GM19023 (cell line): ENCODE measurements at regions not wholly inside any gene's neighbourhood (a gene's known extent, or its start where the extent isn't known, plus 50 kb on each side); places are given as distances from the start of the nearest gene placed in this dataset.

Experiments used
- ATAC-seq: cut with Tn5 transposase; IDR thresholded peaks from one replicate; pipeline ENCODE4 v1.9.1; 2021; ENCODE audit warnings: mild to moderate bottlenecking, moderate library complexity; ENCODE audit not compliant: unreplicated experiment

DNA sequence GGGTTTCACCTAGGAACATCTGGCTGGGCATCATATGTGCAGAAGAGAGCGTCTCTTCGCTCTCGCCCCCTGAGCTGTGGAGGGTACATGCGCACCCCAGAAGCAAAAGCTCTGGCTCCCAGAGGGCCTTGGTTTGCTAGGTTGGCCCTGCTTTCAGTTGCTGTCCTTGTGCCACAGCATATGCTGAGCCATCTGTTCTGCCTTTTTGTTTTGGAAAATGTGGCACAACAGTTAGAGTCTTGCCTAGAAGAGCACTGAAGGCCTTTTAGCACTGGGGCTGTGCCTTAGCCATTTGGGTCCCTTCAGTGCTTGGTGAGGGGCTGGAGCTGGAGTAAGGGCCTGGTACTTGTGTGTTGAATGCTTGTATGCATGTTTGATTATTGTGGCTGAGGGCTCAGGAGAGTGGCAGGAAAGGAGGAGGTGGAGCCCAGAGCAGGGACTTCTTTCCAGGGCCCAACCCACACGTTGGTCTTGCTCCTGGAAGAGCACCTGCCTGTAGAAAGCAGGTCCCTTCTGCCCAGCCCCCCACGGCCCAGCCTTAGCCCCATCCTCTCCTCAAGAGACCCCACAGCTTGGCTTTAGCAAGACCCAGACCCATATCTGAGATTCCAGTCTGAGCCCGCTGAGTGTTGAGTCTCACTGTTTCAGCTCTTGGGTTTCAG lies 113.7 kb downstream of the SLC25A47 start:
- ATAC-seq: no peak

DNA sequence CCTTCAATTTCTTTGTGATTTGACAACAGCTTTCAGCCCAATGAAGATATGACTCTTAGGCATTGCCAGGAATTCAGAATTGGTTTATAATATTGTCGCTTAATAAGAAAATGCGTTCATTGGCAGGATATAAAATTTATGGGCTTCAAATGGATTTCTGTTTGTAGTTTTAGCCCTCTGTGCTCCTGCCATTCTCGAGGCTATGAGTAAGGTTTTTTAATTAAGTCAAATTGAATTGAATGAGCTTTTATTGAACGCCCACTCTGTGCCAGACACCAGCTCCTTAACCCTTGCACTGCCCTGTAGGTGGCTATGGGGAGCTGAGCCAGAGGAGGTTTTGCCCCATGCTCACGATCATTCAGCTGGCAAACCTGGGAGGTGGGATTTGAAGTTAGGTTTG lies 115.1 kb downstream of the SLC25A47 start:
- no peak for ATAC-seq

DNA sequence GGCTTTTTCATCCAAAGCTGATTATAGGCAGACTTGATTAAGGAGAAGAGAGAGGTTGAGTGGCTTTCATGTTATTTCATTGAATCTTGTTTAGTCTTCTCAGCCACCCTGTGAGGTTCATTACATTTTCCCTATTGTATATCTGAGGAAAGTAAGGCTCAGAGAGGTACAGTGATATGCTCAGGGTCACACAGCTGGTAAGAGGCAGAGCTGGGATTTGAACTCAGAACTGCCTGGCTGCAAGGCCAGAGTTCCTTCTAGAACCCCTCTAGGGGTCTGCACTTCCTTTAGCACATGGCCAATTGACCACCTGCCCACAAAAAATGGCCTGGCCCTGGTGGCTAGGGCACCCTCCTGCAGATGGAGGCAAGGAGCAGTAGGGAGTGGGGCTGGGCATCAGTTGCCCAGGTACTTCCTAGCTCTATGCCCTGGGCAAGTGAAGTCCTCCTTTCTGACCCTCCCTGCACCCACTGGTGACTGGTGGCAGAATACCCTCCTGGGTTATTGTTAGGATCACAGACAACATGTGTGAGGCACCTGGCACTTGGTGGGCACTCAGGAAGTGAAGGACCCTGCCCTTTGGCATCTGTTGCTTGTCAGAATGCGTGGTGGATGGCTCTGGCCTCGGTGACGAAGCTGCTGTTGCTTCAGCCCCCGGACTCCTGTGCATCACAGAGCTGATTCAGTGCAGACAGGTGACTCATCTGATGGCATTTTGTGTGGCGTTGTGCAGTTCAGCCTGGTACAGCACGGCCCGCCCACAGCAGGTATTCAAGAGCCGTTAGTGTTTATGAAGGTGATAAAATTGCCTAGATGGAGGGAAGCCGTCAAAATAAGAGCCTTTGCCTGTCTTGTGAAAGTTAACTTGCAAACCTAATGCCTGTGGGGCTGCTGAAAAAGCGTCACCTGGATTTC lies 115.8 kb downstream of the SLC25A47 start:
- ATAC-seq: no peak

DNA sequence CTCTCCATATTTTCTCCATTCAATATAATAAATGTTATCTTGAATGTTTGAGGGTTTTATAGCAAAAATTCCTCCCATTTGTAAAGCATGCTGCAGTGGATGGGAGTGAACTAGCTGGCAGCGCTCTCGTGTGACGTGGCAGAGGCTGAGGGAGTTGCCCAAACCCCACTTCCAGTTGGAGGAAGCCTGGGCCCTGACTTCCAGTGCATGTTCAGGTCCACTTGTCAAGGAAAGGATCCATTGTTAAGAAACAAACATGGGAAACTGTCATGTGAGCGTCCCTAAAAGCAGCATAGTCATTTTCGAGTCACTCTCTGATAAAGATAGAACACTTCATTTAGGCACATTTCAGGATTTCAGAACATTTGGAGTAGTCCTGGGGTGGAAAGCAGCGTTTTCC lies 116.6 kb downstream of the SLC25A47 start:
- ATAC-seq: no peak

DNA sequence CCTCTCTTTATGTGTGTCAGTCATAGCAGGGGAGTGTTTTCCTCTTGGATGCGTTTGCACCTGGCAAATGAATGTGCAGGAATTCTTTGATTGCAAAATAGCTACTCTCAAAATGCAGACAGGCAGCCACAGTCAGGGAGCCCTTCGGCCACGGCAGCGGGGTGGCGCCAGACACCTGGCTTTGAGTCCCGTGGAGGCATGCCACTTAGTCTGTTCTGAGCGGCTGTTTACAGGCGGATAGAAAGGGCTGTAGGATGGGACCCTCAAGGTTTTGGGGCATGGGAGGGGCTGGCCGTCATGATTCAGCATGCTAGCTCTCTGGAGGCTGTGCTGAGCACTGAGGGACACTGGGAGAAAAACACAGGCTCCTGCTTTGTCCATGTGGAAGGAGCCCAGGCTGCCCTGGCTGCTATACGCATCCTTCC lies 117.1 kb downstream of the SLC25A47 start:
- ATAC-seq: no peak

DNA sequence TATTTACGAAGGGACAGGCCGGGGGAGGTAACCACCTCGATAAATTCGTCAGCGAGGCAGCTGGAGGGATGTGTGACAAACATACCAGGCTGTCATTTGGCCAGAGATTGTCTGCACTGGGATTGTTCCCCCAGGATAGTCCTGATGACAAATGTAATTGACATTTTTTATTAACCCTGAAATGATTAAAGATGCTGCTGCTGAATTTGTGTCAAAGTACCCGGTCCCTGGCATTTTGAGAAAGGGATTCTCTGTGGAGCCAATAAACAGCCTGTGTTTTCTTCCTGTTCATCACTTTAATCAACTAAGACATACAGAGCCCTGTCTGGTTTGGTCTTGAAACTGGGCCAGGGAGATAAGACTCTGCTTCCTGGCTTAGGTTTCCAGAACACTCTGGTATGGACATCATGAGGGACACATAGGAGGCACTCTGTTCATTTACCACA lies 117.6 kb downstream of the SLC25A47 start:
- ATAC-seq: no peak

GRCh38 chr14:100441271-100441947 lies 118.3 kb downstream of the SLC25A47 start:
- no peak for ATAC-seq

GRCh38 chr14:100442036-100442435 lies 118.9 kb downstream of the SLC25A47 start:
- ATAC-seq: no peak

- ATAC-seq: no peak
Observed at GRCh38 chr14:100442498-100443490, 119.7 kb downstream of the SLC25A47 start.

DNA sequence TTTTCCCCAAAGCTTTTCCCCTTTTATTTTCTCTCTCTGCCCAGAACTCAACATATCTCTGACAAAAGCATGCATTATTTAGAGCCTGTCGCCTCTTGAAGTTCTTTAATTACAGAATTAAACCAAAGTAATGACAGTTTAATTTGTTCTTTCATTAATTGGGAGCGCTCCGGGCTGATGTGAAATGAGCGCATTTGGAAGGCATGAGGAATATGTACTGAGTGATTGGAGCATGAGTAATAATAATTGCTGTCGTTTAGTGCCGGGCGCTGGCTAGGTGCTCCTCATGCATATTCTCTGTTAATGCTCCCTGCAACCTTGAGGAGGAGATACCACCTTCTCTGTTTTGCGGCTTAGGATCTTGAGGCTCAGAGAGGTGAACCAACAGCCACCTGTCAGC lies 120.5 kb downstream of the SLC25A47 start:
- ATAC-seq: no peak

- ATAC-seq: no peak
Observed at GRCh38 chr14:100445436-100446088, 122.4 kb downstream of the SLC25A47 start.

GRCh38 chr14:100446572-100446971 lies 123.4 kb downstream of the SLC25A47 start:
- no peak for ATAC-seq

DNA sequence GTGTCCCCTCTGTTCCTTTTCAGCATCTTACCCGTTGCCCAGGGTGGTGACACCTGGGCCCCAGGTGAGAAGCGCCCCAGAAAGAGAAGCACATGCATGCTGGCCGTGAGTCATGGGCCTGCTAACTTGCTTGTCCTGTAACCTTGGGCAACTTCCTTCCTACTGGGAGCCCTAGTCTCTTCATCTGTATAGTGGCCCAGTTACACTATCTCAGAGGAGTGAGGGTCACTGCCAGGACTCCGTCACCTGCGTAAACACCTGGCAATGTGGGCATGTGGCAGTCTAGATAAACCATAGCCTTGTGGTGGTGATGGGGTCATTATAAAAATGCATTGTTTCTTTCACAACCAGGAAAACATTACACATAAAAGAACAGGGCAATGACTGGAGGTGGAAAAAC lies 125.2 kb downstream of the SLC25A47 start:
- ATAC-seq: no peak

- ATAC-seq: no peak
Observed at GRCh38 chr14:100449225-100449987, 126.3 kb downstream of the SLC25A47 start.

DNA sequence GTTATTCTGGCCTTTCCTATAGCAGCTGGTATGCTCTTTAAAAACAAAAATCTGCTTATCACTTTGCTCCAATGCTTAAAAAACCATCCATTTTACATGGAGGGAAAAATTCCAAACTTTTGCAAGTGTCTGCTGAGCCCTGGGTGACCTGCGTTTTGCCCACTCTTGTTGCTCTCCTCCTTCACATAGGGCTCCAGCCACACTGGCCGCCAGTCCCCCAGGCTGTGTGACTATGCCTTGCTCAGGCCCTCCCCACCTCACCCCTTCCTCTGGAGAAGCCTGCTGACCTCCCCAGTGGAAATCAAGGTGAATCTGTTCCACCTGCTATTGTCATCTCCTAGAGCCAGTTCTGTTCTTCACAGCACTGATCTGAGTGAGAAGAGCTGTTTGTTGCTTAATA lies 126.9 kb downstream of the SLC25A47 start:
- no peak for ATAC-seq

GRCh38 chr14:100450736-100451135 lies 127.6 kb downstream of the SLC25A47 start:
- no peak for ATAC-seq

GRCh38 chr14:100451264-100451663 lies 128.1 kb downstream of the SLC25A47 start:
- ATAC-seq: no peak

- ATAC-seq: no peak
Observed at GRCh38 chr14:100453930-100454329, 130.8 kb downstream of the SLC25A47 start.

DNA sequence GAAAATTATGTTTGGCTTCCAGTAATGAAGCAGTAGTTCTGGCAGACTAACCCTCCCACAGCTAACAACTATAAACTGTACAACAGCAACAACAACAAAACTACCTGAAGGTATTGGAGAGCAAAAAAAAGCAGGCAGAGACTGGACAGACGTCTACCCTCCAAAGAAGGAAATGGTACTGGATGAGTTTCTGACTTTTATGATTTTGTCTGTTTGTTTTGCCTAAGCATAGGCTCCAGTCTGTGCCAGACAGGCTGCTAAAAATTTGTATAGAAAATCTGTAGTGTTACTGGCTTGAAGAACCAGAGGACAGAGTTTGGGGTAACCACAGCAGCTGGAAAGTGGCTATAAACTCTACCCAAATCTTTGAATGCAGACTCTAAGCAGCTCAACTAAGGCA lies 131.3 kb downstream of the SLC25A47 start:
- ATAC-seq: no peak
